ENCODE measurements at regions not wholly inside any gene's neighbourhood (a gene's known extent, or its start where the extent isn't known, plus 50 kb on each side); places are given as distances from the start of the nearest gene placed in this dataset.

- H3K27ac ChIP-seq (replicated peaks; ENCODE audit: low read length) = no peak overlapping the region
- peaks cover 0 to 2% of the 10 kb centered on the region in 2 donors for H3K4me1 ChIP-seq (ENCODE audit: control insufficient read depth in 2 of 2, insufficient read depth in 1 of 2, low read depth in 1 of 2, low read length in 2 of 2)
- H3K14ac ChIP-seq (ENCODE audit: low read length) = no peak overlapping the region
- H3K4ac ChIP-seq (ENCODE audit: low read length) = no peak overlapping the region
- no peaks in the 10 kb centered on the region for H3K36me3 ChIP-seq (replicated peaks in 1 of 2; ENCODE audit: control insufficient read depth in 2 of 2, insufficient read depth in 2 of 2, low read length in 2 of 2)
- no peak overlapping the region for H2BK15ac ChIP-seq (ENCODE audit: low read length)
- DNase-seq (ENCODE audit: low spot score) = no peak
- no peak overlapping the region for H2AK5ac ChIP-seq (ENCODE audit: low read depth, low read length)
- H3K27me3 ChIP-seq (ENCODE audit: control insufficient read depth in 3 of 3, insufficient read depth in 3 of 3, low read depth in 1 of 3, low read length in 3 of 3) = no peaks in the 10 kb centered on the region
- H3K4me2 ChIP-seq (ENCODE audit: insufficient read depth, low read length, poor library complexity, severe bottlenecking) = no peak overlapping the region
- no peak overlapping the region for H2BK5ac ChIP-seq (ENCODE audit: low read length)
- no peak overlapping the region for H4K8ac ChIP-seq (ENCODE audit: low read depth, low read length)
- H2BK120ac ChIP-seq (ENCODE audit: low read depth, low read length) = no peak overlapping the region
- no peak overlapping the region for H3K23ac ChIP-seq (ENCODE audit: low read depth, low read length, poor library complexity)
- no peak overlapping the region for H3K9ac ChIP-seq (ENCODE audit: low read depth, low read length, poor library complexity)
- H4K91ac ChIP-seq (ENCODE audit: low read depth, low read length, poor library complexity) = no peak overlapping the region
- no CpG with 5 or more reads among the region's 2 CpGs for WGBS, 2 donors (ENCODE audit: extremely low coverage in 2 of 2, insufficient read length in 2 of 2, insufficient replicate concordance in 1 of 2)
- no peak overlapping the region for H2AFZ ChIP-seq (ENCODE audit: low read length)
- H3K18ac ChIP-seq (ENCODE audit: low read length) = no peak overlapping the region
- H3K79me1 ChIP-seq (ENCODE audit: low read depth, low read length) = no peaks in the 10 kb centered on the region
- no peak overlapping the region for H3K4me3 ChIP-seq (ENCODE audit: low read length in 2 of 2)
- H3K9me3 ChIP-seq (replicated peaks in 1 of 2; ENCODE audit: control insufficient read depth in 2 of 2, insufficient read depth in 1 of 2, low read depth in 1 of 2, low read length in 2 of 2) = peaks cover 0 to 4% of the 10 kb centered on the region in 2 donors
- H2BK12ac ChIP-seq (ENCODE audit: low read length) = no peak overlapping the region
Observed at GRCh38 chr12:75831402-75831801, 200.2 kb downstream of the PHLDA1 start.

DNA sequence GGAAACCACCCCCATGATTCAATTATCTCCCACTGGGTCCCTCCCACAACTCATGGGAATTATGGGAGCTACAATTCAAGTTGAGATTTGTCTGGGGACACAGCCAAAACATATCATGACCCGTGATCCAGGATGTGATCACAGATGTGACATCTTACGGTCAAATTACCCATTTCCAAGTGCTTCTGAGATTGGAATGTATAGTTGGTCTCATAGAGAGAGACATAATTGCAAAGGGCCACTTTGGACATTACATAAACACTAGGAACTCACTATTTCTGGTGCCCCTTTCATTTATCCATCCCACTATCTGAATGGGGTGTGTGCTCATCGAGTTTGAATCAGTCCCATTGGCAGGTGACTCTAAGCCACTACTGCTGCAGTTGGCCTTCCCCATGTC is 204.5 kb downstream of the PHLDA1 start:
- Histone ChIP-seq H3K27me3 (ENCODE audit: control insufficient read depth in 3 of 3, insufficient read depth in 3 of 3, low read depth in 1 of 3, low read length in 3 of 3) (no peaks in the 10 kb centered on the region), H3K9ac (ENCODE audit: low read depth, low read length, poor library complexity) (no peak overlapping the region), H4K91ac (ENCODE audit: low read depth, low read length, poor library complexity) (no peak overlapping the region), H3K4me3 (ENCODE audit: low read length in 2 of 2) (no peak overlapping the region), H3K14ac (ENCODE audit: low read length) (no peak overlapping the region), H2BK5ac (ENCODE audit: low read length) (no peak overlapping the region), H3K4me2 (ENCODE audit: insufficient read depth, low read length, poor library complexity, severe bottlenecking) (no peak overlapping the region), H2AFZ (ENCODE audit: low read length) (no peak overlapping the region), H2BK15ac (ENCODE audit: low read length) (no peak overlapping the region), H2BK12ac (ENCODE audit: low read length) (no peak overlapping the region), H3K79me1 (ENCODE audit: low read depth, low read length) (no peaks in the 10 kb centered on the region), H2AK5ac (ENCODE audit: low read depth, low read length) (no peak overlapping the region), H4K8ac (ENCODE audit: low read depth, low read length) (no peak overlapping the region), H3K27ac (replicated peaks; ENCODE audit: low read length) (no peak overlapping the region), H3K36me3 (replicated peaks in 1 of 2; ENCODE audit: control insufficient read depth in 2 of 2, insufficient read depth in 2 of 2, low read length in 2 of 2) (no peaks in the 10 kb centered on the region), H3K4ac (ENCODE audit: low read length) (no peak overlapping the region), H3K18ac (ENCODE audit: low read length) (no peak overlapping the region), H3K23ac (ENCODE audit: low read depth, low read length, poor library complexity) (no peak overlapping the region), H3K9me3 (replicated peaks in 1 of 2; ENCODE audit: control insufficient read depth in 2 of 2, insufficient read depth in 1 of 2, low read depth in 1 of 2, low read length in 2 of 2) (peaks cover 0 to 4% of the 10 kb centered on the region in 2 donors), H2BK120ac (ENCODE audit: low read depth, low read length) (no peak overlapping the region), H3K4me1 (ENCODE audit: control insufficient read depth in 2 of 2, insufficient read depth in 1 of 2, low read depth in 1 of 2, low read length in 2 of 2) (peaks cover 0 to 2% of the 10 kb centered on the region in 2 donors)
- no CpG with 5 or more reads among the region's 3 CpGs for WGBS, 2 donors (ENCODE audit: extremely low coverage in 2 of 2, insufficient read length in 2 of 2, insufficient replicate concordance in 1 of 2)
- no peak for DNase-seq (ENCODE audit: low spot score)

DNA sequence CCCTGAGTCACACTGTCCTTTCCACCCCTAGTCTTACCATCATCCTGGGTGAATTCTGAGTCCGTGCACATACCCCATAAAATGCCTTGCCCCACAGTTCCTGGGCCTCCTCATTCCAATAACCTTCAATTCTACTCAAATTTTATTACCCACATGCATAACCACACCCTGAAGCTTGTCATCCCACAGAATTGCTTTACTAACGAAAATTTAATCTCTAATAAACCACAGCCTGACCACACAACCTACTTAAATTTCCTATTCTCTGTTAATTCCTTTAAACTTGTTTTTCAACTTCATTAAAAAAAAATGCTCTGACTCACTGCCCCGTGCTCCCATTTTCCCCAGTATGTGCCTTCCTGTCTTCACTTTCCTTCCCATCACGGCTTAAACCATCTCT is 205.9 kb downstream of the PHLDA1 start:
- Histone ChIP-seq H3K4me2 (ENCODE audit: insufficient read depth, low read length, poor library complexity, severe bottlenecking) (no peak overlapping the region), H2BK15ac (ENCODE audit: low read length) (no peak overlapping the region), H3K9ac (ENCODE audit: low read depth, low read length, poor library complexity) (no peak overlapping the region), H3K36me3 (replicated peaks in 1 of 2; ENCODE audit: control insufficient read depth in 2 of 2, insufficient read depth in 2 of 2, low read length in 2 of 2) (no peaks in the 10 kb centered on the region), H3K79me1 (ENCODE audit: low read depth, low read length) (no peaks in the 10 kb centered on the region), H3K14ac (ENCODE audit: low read length) (no peak overlapping the region), H2BK5ac (ENCODE audit: low read length) (no peak overlapping the region), H3K9me3 (replicated peaks in 1 of 2; ENCODE audit: control insufficient read depth in 2 of 2, insufficient read depth in 1 of 2, low read depth in 1 of 2, low read length in 2 of 2) (peaks cover 0 to 2% of the 10 kb centered on the region in 2 donors), H3K27ac (replicated peaks; ENCODE audit: low read length) (no peak overlapping the region), H3K18ac (ENCODE audit: low read length) (no peak overlapping the region), H2BK12ac (ENCODE audit: low read length) (no peak overlapping the region), H3K4me3 (ENCODE audit: low read length in 2 of 2) (no peak overlapping the region), H3K27me3 (ENCODE audit: control insufficient read depth in 3 of 3, insufficient read depth in 3 of 3, low read depth in 1 of 3, low read length in 3 of 3) (no peaks in the 10 kb centered on the region), H2AFZ (ENCODE audit: low read length) (no peak overlapping the region), H3K23ac (ENCODE audit: low read depth, low read length, poor library complexity) (no peak overlapping the region), H4K8ac (ENCODE audit: low read depth, low read length) (no peak overlapping the region), H3K4me1 (ENCODE audit: control insufficient read depth in 2 of 2, insufficient read depth in 1 of 2, low read depth in 1 of 2, low read length in 2 of 2) (no peaks in the 10 kb centered on the region), H4K91ac (ENCODE audit: low read depth, low read length, poor library complexity) (no peak overlapping the region), H2BK120ac (ENCODE audit: low read depth, low read length) (no peak overlapping the region), H3K4ac (ENCODE audit: low read length) (no peak overlapping the region), H2AK5ac (ENCODE audit: low read depth, low read length) (no peak overlapping the region)
- 100% methylated on average over 1 of the region's 4 CpGs for WGBS, 2 donors (ENCODE audit: extremely low coverage in 2 of 2, insufficient read length in 2 of 2, insufficient replicate concordance in 1 of 2)
- DNase-seq (ENCODE audit: low spot score) = no peak

GRCh38 chr12:75823475-75823874 is 208.1 kb downstream of the PHLDA1 start:
- H3K18ac ChIP-seq (ENCODE audit: low read length) = no peak overlapping the region
- no peak overlapping the region for H4K91ac ChIP-seq (ENCODE audit: low read depth, low read length, poor library complexity)
- no peak overlapping the region for H4K8ac ChIP-seq (ENCODE audit: low read depth, low read length)
- no peak overlapping the region for H2BK15ac ChIP-seq (ENCODE audit: low read length)
- H2BK5ac ChIP-seq (ENCODE audit: low read length) = no peak overlapping the region
- H3K36me3 ChIP-seq (replicated peaks in 1 of 2; ENCODE audit: control insufficient read depth in 2 of 2, insufficient read depth in 2 of 2, low read length in 2 of 2) = no peaks in the 10 kb centered on the region
- no peak for DNase-seq (ENCODE audit: low spot score)
- no peak overlapping the region for H3K4me3 ChIP-seq (ENCODE audit: low read length in 2 of 2)
- no peak overlapping the region for H2AFZ ChIP-seq (ENCODE audit: low read length)
- H3K4me2 ChIP-seq (ENCODE audit: insufficient read depth, low read length, poor library complexity, severe bottlenecking) = no peak overlapping the region
- no peak overlapping the region for H3K27ac ChIP-seq (replicated peaks; ENCODE audit: low read length)
- H3K9ac ChIP-seq (ENCODE audit: low read depth, low read length, poor library complexity) = no peak overlapping the region
- no peak overlapping the region for H2BK120ac ChIP-seq (ENCODE audit: low read depth, low read length)
- H3K9me3 ChIP-seq (replicated peaks in 1 of 2; ENCODE audit: control insufficient read depth in 2 of 2, insufficient read depth in 1 of 2, low read depth in 1 of 2, low read length in 2 of 2) = no peaks in the 10 kb centered on the region
- no peak overlapping the region for H3K14ac ChIP-seq (ENCODE audit: low read length)
- no peak overlapping the region for H3K4ac ChIP-seq (ENCODE audit: low read length)
- H3K27me3 ChIP-seq (ENCODE audit: control insufficient read depth in 3 of 3, insufficient read depth in 3 of 3, low read depth in 1 of 3, low read length in 3 of 3) = no peaks in the 10 kb centered on the region
- no CpG with 5 or more reads among the region's 1 CpG for WGBS, 2 donors (ENCODE audit: extremely low coverage in 2 of 2, insufficient read length in 2 of 2, insufficient replicate concordance in 1 of 2)
- no peaks in the 10 kb centered on the region for H3K79me1 ChIP-seq (ENCODE audit: low read depth, low read length)
- H2BK12ac ChIP-seq (ENCODE audit: low read length) = no peak overlapping the region
- peaks cover 0 to 3% of the 10 kb centered on the region in 2 donors for H3K4me1 ChIP-seq (ENCODE audit: control insufficient read depth in 2 of 2, insufficient read depth in 1 of 2, low read depth in 1 of 2, low read length in 2 of 2)
- no peak overlapping the region for H3K23ac ChIP-seq (ENCODE audit: low read depth, low read length, poor library complexity)
- H2AK5ac ChIP-seq (ENCODE audit: low read depth, low read length) = no peak overlapping the region

Measured in neuronal stem cell (in vitro differentiated cells).